Endothelial cell of umbilical vein (primary cell): ENCODE measurements at regions not wholly inside any gene's neighbourhood (a gene's known extent, or its start where the extent isn't known, plus 50 kb on each side); places are given as distances from the start of the nearest gene placed in this dataset.

ENCODE experiments used
- FOS ChIP-seq: IDR thresholded peaks from 2 replicates; pipeline ENCODE4 v1.6.1; 2011; ENCODE audit warnings: mild to moderate bottlenecking, low read length, moderate library complexity, borderline replicate concordance; ENCODE audit not compliant: insufficient read depth
- POLR2AphosphoS5 ChIP-seq: IDR thresholded peaks from 2 replicates; pipeline ENCODE4 v1.6.1; 2012; ENCODE audit warnings: low read depth, mild to moderate bottlenecking, control low read depth, low read length, moderate library complexity; ENCODE audit not compliant: insufficient read depth
- TF ChIP-seq, protein P1 (sequence below), 2 donors: IDR thresholded peaks; 1 replicate in 1 of 2; 2 replicates in 1 of 2; pipeline ENCODE4 v1.5.1; 2011; ENCODE audit warnings: low read length in 2 of 2, mild to moderate bottlenecking in 2 of 2, moderate library complexity in 2 of 2, control low read depth in 1 of 2, inconsistent platforms in 1 of 2, low read depth in 1 of 2; ENCODE audit not compliant: insufficient read depth in 1 of 2; ENCODE audit errors: extremely low read depth in 1 of 2

DNA sequence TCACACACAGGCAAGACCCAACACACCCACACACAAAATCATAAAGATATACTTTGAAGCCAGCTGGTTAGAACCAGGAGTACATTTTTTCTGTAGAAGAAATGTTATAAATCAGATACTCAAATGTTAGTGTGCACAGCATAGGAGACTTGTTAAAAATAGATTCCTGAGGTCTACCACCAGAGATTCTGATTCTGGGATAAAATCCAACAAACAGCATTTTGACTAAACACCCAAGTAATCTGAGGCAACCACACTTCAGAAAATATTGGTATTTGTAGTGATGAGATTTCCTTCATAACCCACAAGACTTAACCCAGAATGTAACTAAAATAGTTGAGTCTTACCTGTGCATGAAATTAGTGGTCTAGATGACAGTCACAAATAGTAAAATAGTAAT lies 301.8 kb downstream of the HNRNPD start:
- no peak for TF ChIP-seq FOS
- TF ChIP-seq, protein P1, sequence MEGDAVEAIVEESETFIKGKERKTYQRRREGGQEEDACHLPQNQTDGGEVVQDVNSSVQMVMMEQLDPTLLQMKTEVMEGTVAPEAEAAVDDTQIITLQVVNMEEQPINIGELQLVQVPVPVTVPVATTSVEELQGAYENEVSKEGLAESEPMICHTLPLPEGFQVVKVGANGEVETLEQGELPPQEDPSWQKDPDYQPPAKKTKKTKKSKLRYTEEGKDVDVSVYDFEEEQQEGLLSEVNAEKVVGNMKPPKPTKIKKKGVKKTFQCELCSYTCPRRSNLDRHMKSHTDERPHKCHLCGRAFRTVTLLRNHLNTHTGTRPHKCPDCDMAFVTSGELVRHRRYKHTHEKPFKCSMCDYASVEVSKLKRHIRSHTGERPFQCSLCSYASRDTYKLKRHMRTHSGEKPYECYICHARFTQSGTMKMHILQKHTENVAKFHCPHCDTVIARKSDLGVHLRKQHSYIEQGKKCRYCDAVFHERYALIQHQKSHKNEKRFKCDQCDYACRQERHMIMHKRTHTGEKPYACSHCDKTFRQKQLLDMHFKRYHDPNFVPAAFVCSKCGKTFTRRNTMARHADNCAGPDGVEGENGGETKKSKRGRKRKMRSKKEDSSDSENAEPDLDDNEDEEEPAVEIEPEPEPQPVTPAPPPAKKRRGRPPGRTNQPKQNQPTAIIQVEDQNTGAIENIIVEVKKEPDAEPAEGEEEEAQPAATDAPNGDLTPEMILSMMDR (IDR thresholded peaks at IDR 0.05; ENCODE audit: extremely low read depth in 1 of 2, insufficient read depth in 1 of 2, low read depth in 1 of 2, low read length in 2 of 2): no peak
- no peak for TF ChIP-seq POLR2AphosphoS5
